ENCODE measurements at regions not wholly inside any gene's neighbourhood (a gene's known extent, or its start where the extent isn't known, plus 50 kb on each side); places are given as distances from the start of the nearest gene placed in this dataset.
"Not testable (repeated sequence)": the region's sequence is repeated elsewhere in the genome, so short reads cannot be mapped to it uniquely, and the experiment has no call there.

DNA sequence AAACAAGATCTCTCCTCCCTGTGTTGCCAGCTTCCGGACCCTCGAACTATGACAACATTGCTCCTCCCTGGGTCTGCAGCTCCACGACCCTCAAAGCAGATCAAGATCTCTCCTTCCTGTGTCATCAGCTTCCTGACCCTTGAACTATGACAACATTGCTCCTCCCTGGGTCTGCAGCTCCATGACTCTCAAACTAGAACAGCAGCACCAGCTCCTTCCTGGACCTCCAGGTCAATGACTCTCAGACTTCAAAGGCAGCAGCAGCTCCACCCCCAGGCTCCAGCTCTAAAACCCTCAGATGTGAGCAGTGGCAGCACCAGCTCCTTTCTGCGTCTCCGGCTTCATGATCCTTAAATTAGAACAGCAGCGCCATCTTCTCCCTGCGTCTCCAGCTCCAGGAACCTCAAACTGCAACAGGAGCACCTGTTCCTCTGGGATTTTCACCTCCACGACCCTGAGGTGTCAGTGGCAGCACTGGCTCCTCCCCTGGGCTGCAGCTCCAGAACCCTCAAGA is 341.0 kb upstream of the SULF2 start:
- 68% methylated on average over 8 of the region's 8 CpGs for WGBS
- intact Hi-C loops (cut with DNase I) = no loop called here

DNA sequence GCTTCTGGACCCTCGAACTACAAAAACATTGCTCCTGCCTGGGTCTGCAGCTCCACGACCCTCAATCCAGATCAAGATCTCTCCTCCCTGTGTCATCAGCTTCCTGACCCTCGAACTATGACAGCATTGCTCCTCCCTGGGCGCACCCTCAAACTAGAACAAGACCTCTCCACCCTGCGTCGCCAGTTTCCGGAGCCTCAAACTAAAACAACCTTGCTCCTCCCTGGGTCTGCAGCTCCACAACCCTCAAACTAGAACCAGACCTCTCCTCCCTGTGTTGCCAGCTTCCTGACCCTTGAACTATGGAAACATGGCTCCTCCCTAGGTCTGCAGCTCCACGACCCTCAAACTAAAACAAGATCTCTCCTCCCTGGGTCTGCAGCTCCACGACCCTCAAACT is 339.7 kb upstream of the SULF2 start:
- DNase-seq (ENCODE audit: extremely low spot score) = no peak
- 78% methylated on average over 9 of the region's 9 CpGs for WGBS
- H3K4me3 ChIP-seq = no peak overlapping the region
- no peak overlapping the region for H3K27ac ChIP-seq (replicated peaks in 1 of 4)
- H3K9me3 ChIP-seq = no peaks in the 10 kb centered on the region
- no peaks in the 10 kb centered on the region for H3K36me3 ChIP-seq
- TF ChIP-seq, protein P1, sequence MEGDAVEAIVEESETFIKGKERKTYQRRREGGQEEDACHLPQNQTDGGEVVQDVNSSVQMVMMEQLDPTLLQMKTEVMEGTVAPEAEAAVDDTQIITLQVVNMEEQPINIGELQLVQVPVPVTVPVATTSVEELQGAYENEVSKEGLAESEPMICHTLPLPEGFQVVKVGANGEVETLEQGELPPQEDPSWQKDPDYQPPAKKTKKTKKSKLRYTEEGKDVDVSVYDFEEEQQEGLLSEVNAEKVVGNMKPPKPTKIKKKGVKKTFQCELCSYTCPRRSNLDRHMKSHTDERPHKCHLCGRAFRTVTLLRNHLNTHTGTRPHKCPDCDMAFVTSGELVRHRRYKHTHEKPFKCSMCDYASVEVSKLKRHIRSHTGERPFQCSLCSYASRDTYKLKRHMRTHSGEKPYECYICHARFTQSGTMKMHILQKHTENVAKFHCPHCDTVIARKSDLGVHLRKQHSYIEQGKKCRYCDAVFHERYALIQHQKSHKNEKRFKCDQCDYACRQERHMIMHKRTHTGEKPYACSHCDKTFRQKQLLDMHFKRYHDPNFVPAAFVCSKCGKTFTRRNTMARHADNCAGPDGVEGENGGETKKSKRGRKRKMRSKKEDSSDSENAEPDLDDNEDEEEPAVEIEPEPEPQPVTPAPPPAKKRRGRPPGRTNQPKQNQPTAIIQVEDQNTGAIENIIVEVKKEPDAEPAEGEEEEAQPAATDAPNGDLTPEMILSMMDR (IDR thresholded peaks at IDR 0.05) = no peak
- TF ChIP-seq POLR2A (IDR thresholded peaks at IDR 0.05; ENCODE audit: low read depth) (no peak), EP300 (IDR thresholded peaks at IDR 0.05) (no peak), POLR2AphosphoS5 (IDR thresholded peaks at IDR 0.05) (no peak)
- H3K4me1 ChIP-seq = peaks cover 0 to 30% (median 25%) of the 10 kb centered on the region in 4 donors
- H3K27me3 ChIP-seq = no peaks in the 10 kb centered on the region
- intact Hi-C loops (cut with DNase I) = no loop called here

More for the DNA sequence above, 341.0 kb upstream of the SULF2 start:
- Histone ChIP-seq H3K4me1 (peaks cover 0 to 32% (median 26%) of the 10 kb centered on the region in 4 donors), H3K27ac (replicated peaks in 1 of 4) (no peak overlapping the region), H3K36me3 (no peaks in the 10 kb centered on the region), H3K4me3 (no peak overlapping the region), H3K27me3 (no peaks in the 10 kb centered on the region), H3K9me3 (no peaks in the 10 kb centered on the region)
- no peak for TF ChIP-seq POLR2AphosphoS5 (IDR thresholded peaks at IDR 0.05)
- no peak for TF ChIP-seq EP300 (IDR thresholded peaks at IDR 0.05)
- TF ChIP-seq POLR2A (IDR thresholded peaks at IDR 0.05; ENCODE audit: low read depth) = no peak
- TF ChIP-seq, protein P1 (IDR thresholded peaks at IDR 0.05) = no peak
- DNase-seq (ENCODE audit: extremely low spot score) = no peak

DNA sequence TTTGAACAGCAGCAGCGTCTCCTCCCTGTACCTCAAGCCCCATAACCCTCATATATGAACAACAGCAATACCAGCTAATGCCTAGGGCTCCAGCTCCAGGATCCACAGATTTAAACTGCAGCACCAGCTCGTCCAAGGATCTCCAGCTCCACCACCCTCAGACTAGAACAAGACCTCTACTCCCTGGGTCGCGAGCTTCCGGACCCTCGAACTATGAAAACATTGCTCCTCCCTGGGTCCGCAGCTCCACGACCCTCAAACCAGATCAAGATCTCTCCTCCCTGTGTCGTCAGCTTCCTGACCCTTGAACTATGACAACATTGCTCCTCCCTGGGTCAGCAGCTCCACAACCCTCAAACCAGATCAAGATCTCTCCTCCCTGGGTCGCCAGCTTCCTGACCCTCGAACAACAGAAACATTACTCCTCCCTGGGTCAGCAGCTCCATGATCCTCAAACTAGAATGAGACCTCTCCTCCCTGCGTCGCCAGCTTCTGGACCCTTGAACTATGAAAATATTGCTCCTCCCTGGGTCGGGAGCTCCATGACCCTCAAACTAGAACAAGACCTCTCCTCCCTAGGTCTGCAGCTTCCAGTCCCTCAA is 339.0 kb upstream of the SULF2 start:
- TF ChIP-seq, protein P1 (IDR thresholded peaks at IDR 0.05) = no peak
- TF ChIP-seq POLR2A (IDR thresholded peaks at IDR 0.05; ENCODE audit: low read depth) = no peak
- no peak for TF ChIP-seq POLR2AphosphoS5 (IDR thresholded peaks at IDR 0.05)
- no peak for TF ChIP-seq EP300 (IDR thresholded peaks at IDR 0.05)
- no peak overlapping the region for H3K4me3 ChIP-seq
- DNase-seq (ENCODE audit: extremely low spot score) = no peak
- H3K36me3 ChIP-seq = no peaks in the 10 kb centered on the region
- H3K9me3 ChIP-seq = no peaks in the 10 kb centered on the region
- H3K27me3 ChIP-seq = no peaks in the 10 kb centered on the region
- H3K4me1 ChIP-seq = peaks cover 0 to 25% (median 22%) of the 10 kb centered on the region in 4 donors
- intact Hi-C loops (cut with DNase I) = no loop called here
- no peak overlapping the region for H3K27ac ChIP-seq (replicated peaks in 1 of 4)
- 85% methylated on average over 14 of the region's 14 CpGs for WGBS

DNA sequence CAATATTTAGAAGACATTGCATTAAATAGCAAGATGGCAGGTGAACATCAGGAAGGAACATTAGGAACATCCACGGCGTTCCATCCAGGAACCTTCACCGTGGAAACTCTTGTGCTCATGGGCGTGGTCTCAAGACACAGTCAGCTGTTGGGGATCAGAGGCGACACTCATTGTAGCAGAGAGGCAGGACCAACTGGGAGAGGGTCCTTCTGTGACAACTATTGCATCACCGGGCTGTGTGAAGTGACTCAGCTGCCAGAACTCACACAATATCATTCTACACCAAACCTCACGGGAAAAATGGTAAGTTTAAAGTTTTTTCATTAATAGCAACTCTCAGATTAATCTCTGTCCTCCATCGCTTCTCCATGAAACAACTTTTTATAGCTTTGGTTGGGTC is 334.8 kb upstream of the SULF2 start:
- Histone ChIP-seq H3K27me3 (no peaks in the 10 kb centered on the region), H3K9me3 (no peaks in the 10 kb centered on the region), H3K4me1 (no peaks in the 10 kb centered on the region), H3K36me3 (no peaks in the 10 kb centered on the region), H3K27ac (replicated peaks in 1 of 4) (no peak overlapping the region), H3K4me3 (no peak overlapping the region)
- no peak for DNase-seq (ENCODE audit: extremely low spot score)
- TF ChIP-seq POLR2AphosphoS5 (IDR thresholded peaks at IDR 0.05) (no peak), EP300 (IDR thresholded peaks at IDR 0.05) (no peak), POLR2A (IDR thresholded peaks at IDR 0.05; ENCODE audit: low read depth) (no peak)
- TF ChIP-seq, protein P1 (IDR thresholded peaks at IDR 0.05) = no peak
- intact Hi-C loops (cut with DNase I) = no loop called here
- WGBS = 79% methylated on average over 8 of the region's 8 CpGs

DNA sequence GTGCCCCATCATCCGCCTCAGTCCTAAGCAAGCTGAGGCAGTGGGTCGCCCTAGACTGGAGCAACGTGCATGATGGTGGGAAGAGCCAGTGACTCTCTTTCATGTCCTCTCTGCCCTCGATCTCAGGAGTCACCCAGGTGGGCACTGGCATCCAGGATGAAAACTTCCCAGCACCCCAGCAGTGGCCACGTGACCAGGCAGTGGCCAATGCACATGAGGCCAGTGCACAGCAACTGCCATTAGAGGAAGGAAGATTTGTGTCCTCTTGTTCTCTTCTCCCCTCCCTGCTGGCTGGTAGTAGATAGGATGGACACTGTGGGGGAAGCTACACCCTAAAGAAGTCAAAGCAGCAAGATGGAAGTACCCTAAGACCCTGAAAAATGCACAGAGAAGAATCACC is 334.1 kb upstream of the SULF2 start:
- H3K4me1 ChIP-seq; H3K27me3 ChIP-seq; DNase-seq (ENCODE audit: extremely low spot score); H3K4me3 ChIP-seq; H3K27ac ChIP-seq (replicated peaks in 1 of 4); H3K36me3 ChIP-seq; intact Hi-C loops (cut with DNase I); H3K9me3 ChIP-seq: not testable (repeated sequence)
- WGBS = no CpG with 5 or more reads among the region's 5 CpGs
